SU-DHL-6 (cell line): ENCODE measurements at regions not wholly inside any gene's neighbourhood (a gene's known extent, or its start where the extent isn't known, plus 50 kb on each side); places are given as distances from the start of the nearest gene placed in this dataset.
"Not testable (repeated sequence)": the region's sequence is repeated elsewhere in the genome, so short reads cannot be mapped to it uniquely, and the experiment has no call there.

Experiments used
- H2AFZ ChIP-seq: fragments of 200-600 bp; sonication (generic); 2 replicates; pipeline ENCODE4 v1.6.1; 2014; ENCODE audit warnings: low read depth, mild to moderate bottlenecking, moderate library complexity, mixed read lengths, antibody characterized with exemption, low read length; ENCODE audit not compliant: severe bottlenecking
- H3F3A ChIP-seq: fragments of 200-600 bp; shearing (Covaris generic); 2 replicates; pipeline ENCODE4 v1.6.0; 2016; ENCODE audit warnings: antibody characterized with exemption, mild to moderate bottlenecking; ENCODE audit not compliant: insufficient read depth
- H3K27ac ChIP-seq: fragments of 200-600 bp; sonication (generic); 2 replicates; pipeline ENCODE4 v1.5.1; 2016; ENCODE audit warnings: low read depth, mild to moderate bottlenecking, low read length, moderate library complexity, mixed read lengths
- H3K27me3 ChIP-seq: fragments of 200-600 bp; sonication (generic), shearing (Covaris generic); 2 replicates; pipeline ENCODE4 v1.6.0; 2014; ENCODE audit warnings: mild to moderate bottlenecking, low read length
- H3K36me3 ChIP-seq: fragments of 200-600 bp; sonication (generic); 2 replicates; pipeline ENCODE4 v1.6.1; 2014; ENCODE audit warnings: mild to moderate bottlenecking, low read length, mixed read lengths
- H3K4me2 ChIP-seq: fragments of 300-600, 200-600 bp; shearing (Covaris generic), sonication (generic); 2 replicates; pipeline ENCODE4 v1.6.0; 2014; ENCODE audit warnings: low read length, low read depth, mild to moderate bottlenecking; ENCODE audit not compliant: poor library complexity, severe bottlenecking
- H3K4me3 ChIP-seq: fragments of 200-600 bp; sonication (generic); 2 replicates; pipeline ENCODE4 v1.5.1; 2014; ENCODE audit warnings: antibody characterized with exemption, low read length, mild to moderate bottlenecking, mixed read lengths; ENCODE audit not compliant: insufficient read depth, poor library complexity, severe bottlenecking
- H3K79me2 ChIP-seq: fragments of 200-600 bp; sonication (generic); 2 replicates; pipeline ENCODE4 v1.6.1; 2014; ENCODE audit warnings: mild to moderate bottlenecking, low read length, moderate library complexity; ENCODE audit not compliant: insufficient read depth
- H3K9ac ChIP-seq: fragments of 200-600 bp; sonication (generic); 2 replicates; pipeline ENCODE4 v1.7.0; 2014; ENCODE audit warnings: mild to moderate bottlenecking, low read length
- H3K9me2 ChIP-seq: fragments of 200-600 bp; sonication (generic); replicated peaks from 2 replicates; pipeline ENCODE4 v1.6.1; 2014; ENCODE audit warnings: low read length; ENCODE audit not compliant: insufficient read depth
- H3K9me3 ChIP-seq: fragments of 200-600 bp; sonication (generic); 2 replicates; pipeline ENCODE4 v1.6.1; 2014; ENCODE audit warnings: low read length, mixed read lengths; ENCODE audit not compliant: insufficient read depth
- H4K20me1 ChIP-seq: fragments of 200-600 bp; sonication (generic); 2 replicates; pipeline ENCODE4 v1.6.1; 2014; ENCODE audit warnings: low read depth, mild to moderate bottlenecking, antibody characterized with exemption, low read length, moderate library complexity, mixed read lengths
- CTCF ChIP-seq: fragments of 200-600 bp; sonication (generic); IDR thresholded peaks from one replicate; pipeline ENCODE4 v1.5.1; 2017; ENCODE audit warnings: antibody characterized with exemption, mild to moderate bottlenecking, low read length, moderate library complexity; ENCODE audit not compliant: insufficient read depth, poor library complexity, severe bottlenecking
- EZH2phosphoT487 ChIP-seq: fragments of 200-600 bp; sonication (generic), shearing (Covaris generic); conservative IDR thresholded peaks from 2 replicates; pipeline ENCODE4 v1.6.1; 2018; ENCODE audit warnings: mild to moderate bottlenecking, antibody characterized with exemption, low read length, moderate library complexity, mixed read lengths

GRCh38 chr2:174675615-174676014, 78.0 kb upstream of the WIPF1 start:
- Histone ChIP-seq H3K4me2 (no peak overlapping the region), H3K27me3 (no peaks in the 10 kb centered on the region), H3K79me2 (no peaks in the 10 kb centered on the region), H3F3A (no peaks in the 10 kb centered on the region), H3K27ac (no peak overlapping the region), H3K9me3 (0 out of 2 replicates have a peak, but pooled peaks cover 5% of the 10 kb centered on the region), H3K36me3 (no peaks in the 10 kb centered on the region), H3K9ac (no peak overlapping the region), H4K20me1 (no peaks in the 10 kb centered on the region), H3K9me2 (no peaks in the 10 kb centered on the region), H2AFZ (no peak overlapping the region), H3K4me3 (no peak overlapping the region)
- TF ChIP-seq CTCF: no peak
- no peak for TF ChIP-seq EZH2phosphoT487

- Histone ChIP-seq H3K27me3 (no peaks in the 10 kb centered on the region), H3K27ac (no peak overlapping the region), H3K9ac (no peak overlapping the region), H2AFZ (no peak overlapping the region), H3K9me2 (no peaks in the 10 kb centered on the region), H3F3A (no peaks in the 10 kb centered on the region), H3K9me3 (0 out of 2 replicates have a peak, but pooled peaks cover 5% of the 10 kb centered on the region), H3K4me2 (no peak overlapping the region), H4K20me1 (no peaks in the 10 kb centered on the region), H3K79me2 (no peaks in the 10 kb centered on the region), H3K36me3 (no peaks in the 10 kb centered on the region), H3K4me3 (no peak overlapping the region)
- TF ChIP-seq EZH2phosphoT487: no peak
- no peak for TF ChIP-seq CTCF
Measured at GRCh38 chr2:174673876-174674275, 76.3 kb upstream of the WIPF1 start.

DNA sequence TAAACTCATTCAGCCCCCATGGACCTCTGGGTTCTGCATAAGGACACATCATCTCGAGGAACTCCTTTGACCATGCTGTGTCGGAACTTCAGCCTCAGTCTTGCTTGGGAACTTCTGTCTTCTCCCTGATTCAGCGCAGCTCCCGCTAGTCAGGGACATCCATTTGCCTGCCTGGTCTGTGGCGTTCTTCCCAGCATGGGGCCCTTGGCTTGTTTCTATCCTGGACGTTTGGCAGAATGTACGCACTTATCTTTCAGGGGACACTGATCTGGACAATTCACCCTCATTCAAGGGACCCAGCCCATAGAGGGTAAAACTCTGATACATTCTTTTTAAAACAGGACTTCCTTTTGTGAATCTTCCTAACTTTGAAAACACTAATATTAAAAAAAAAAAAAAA, 75.8 kb upstream of the WIPF1 start:
- Histone ChIP-seq H3K9me3 (0 out of 2 replicates have a peak, but pooled peaks cover 5% of the 10 kb centered on the region), H3K79me2 (no peaks in the 10 kb centered on the region), H4K20me1 (no peaks in the 10 kb centered on the region), H3K4me3 (no peak overlapping the region), H3F3A (no peaks in the 10 kb centered on the region), H3K27me3 (no peaks in the 10 kb centered on the region), H3K9me2 (no peaks in the 10 kb centered on the region), H3K4me2 (no peak overlapping the region), H3K27ac (no peak overlapping the region), H2AFZ (no peak overlapping the region), H3K36me3 (no peaks in the 10 kb centered on the region), H3K9ac (no peak overlapping the region)
- TF ChIP-seq EZH2phosphoT487 (no peak), CTCF (no peak)

GRCh38 chr2:174671532-174671931, 73.9 kb upstream of the WIPF1 start:
- not testable (repeated sequence) for H3K36me3 ChIP-seq, H3K9ac ChIP-seq, H2AFZ ChIP-seq, H3K4me2 ChIP-seq, H3K4me3 ChIP-seq, H4K20me1 ChIP-seq, H3K27me3 ChIP-seq, H3K79me2 ChIP-seq, H3F3A ChIP-seq, H3K27ac ChIP-seq, H3K9me2 ChIP-seq, H3K9me3 ChIP-seq
